Middle frontal gyrus (tissue), 1 donor: ENCODE measurements at regions not wholly inside any gene's neighbourhood (a gene's known extent, or its start where the extent isn't known, plus 50 kb on each side); places are given as distances from the start of the nearest gene placed in this dataset.

ENCODE experiments used
- DNase-seq: peaks from one replicate; pipeline ENCODE4 v3.0.0-alpha.2; 2015; ENCODE audit warnings: low spot score; ENCODE audit errors: extremely low spot score

DNA sequence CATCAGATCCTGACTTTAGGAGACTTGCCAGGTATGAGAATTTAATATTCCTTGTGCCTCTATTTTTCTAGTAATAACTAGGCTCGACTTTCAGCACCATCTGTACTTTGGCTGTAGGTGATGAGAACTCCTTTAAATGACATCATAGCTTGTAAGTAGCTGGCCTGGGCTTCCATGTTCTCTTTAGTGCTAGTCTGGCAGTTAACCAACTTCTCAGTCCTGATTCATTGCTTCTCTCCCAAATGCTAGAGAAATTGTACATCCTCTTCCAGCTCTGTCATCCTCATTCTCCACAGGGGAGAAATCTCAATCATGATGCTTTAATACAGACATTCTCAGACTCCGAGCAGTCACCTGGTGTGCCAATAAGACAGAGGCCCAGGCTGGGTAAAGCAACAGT is 143.5 kb upstream of the MOCS1 start:
- DNase-seq, result no peak

DNA sequence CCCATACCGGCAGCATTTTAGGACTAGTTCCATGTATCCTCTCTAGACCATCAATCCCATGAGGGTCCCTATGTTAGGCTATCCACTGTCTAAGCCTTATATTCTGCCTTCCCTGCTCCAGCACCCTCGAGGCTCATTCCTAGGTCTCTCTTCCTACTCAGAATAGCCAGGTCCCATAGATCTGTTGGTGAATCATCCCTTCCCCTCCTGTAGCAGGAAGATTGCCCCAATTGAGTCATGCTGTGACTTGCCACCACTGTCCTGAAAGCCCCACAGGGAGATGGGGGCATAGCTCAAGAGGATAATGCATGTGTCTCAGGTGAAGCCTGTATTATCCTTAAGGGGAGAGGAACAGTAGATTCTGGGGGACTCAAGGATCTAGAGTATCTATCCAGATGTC is 143.1 kb upstream of the MOCS1 start:
- DNase-seq, result no peak

DNA sequence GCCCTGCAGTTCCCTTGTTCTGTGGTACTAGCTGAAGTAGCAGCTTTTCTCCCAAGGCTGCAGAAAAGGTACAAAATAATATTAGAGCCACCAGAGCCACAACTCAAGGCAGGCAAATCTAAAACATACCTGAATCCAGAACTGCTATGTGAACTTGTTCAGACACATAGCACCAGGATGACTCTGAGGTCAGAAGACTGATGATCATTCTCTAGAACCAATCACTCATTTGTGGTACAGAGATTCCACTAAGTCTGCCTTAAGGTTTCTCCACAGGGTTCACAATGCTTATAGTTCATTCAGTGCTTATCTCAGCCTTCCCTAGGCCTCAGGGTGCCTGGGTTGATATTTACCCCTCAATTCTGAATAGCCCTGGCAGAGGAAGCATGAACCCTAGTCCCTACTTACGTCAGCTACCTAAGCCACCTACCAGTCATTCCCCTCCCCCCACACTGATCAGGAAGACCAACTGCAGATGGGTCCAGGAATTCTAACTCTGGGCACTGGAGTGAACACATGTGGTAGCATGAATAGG is 140.9 kb upstream of the MOCS1 start:
- DNase-seq, result no peak

DNA sequence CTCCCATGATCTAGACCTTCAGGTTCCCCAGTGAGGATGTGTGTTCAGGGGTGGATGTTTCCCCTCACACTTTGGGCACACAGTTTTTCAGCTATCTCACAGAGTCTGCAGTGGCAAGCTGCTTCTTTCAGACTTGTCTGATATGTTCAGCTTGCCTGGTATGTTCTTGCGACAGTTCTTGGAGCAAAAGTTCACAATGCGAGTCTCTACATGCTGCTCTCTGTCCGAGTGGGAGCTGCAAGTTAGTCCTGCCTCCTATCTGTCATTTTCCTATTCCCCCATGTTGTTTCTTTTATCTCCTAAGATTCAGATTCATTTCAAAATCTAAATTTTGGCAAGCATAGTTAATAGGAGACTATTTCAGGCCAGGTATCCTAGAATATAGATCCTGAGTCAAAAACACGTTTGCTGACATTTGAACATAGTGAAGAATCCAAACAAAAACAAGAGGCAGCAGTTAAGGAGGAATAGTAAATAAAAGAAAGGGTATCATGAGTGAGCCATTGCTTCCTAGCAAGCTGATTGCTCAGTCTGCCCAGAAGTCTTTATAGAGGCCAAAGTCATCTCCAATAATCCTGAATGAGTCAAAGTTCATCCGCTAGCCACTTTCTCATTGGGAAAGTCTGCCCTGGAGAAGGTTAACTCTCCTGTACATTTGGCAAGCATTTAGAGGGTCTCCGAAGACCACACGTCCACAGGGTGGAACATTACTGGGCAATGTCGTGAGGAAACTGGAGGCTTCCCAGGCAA is 140.2 kb upstream of the MOCS1 start:
- DNase-seq, result no peak

DNA sequence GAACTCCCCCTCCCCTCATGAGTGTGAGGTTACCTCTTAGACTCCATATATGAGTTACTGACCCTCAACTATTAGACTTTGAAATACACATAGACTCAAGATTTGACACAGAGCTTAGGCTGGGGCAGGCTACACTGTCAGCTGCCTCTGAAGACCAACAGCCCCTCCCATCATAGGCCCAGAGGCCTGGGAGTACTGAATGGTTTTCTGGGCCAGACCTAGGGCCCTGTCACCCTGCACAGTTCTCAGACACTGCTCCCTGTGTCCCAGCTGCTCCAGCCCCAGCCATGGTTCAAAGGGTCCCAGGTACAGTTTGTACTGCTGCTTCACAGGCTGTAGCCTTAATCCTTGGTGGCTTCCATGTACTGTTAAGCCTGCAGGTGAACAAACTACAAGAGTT is 132.1 kb upstream of the MOCS1 start:
- DNase-seq, result no peak

DNA sequence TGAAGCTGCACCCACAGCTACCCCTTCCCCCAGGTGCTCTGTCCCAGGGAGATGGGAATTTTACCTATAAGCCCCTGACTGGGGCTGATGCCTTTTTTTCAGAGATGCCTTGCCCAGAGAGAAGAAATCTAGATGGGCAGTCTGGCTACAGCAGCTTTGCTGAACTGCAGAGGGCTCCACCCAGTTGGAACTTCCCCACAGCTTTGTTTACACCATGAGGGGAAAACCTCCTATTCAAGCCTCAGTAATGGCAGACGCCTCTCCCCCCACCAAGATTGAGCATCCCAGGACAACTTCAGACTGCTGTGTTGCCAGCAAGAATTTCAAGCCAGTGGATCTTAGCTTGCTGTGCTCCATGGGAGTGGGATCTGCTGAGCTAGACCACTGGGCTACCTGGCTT is 122.6 kb upstream of the MOCS1 start:
- DNase-seq, result no peak

DNA sequence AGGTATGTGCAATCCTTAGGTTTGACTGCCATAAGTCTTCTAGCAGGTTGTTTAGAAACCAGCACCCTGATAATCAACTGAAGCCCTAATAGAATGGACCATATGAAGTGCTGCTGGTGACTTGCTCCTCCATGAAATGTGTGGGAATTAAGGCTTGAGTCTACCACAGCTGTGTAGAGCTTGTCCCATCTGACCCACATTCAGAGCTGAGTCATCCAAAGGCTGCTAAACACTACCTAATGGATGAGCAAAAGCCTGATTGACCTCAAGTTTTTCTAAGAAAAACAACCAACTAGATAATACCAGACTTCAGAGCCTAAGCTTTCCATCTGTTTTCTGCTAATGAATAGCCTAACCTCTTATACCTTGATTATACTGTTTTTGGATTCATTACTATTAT is 120.3 kb upstream of the MOCS1 start:
- no peak for DNase-seq

DNA sequence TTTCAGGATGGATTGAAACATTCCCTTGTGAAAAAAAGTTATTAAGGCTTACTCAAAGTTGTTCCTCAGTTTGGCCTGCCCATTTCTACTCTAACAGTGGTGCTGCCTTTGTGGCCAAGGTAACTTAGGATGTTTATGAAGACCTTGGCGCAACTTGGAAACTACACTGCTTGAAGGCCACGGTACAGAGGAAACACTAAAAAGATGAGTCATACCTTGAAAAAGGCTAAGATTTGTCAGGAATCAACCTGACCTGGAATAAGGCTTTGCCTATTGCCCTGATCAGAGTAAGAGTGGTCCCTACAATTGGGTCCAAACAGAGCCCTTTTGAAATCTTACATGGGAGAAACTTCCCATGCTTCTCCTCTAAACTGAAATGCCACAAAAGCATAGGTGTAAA is 119.9 kb upstream of the MOCS1 start:
- no peak for DNase-seq

DNA sequence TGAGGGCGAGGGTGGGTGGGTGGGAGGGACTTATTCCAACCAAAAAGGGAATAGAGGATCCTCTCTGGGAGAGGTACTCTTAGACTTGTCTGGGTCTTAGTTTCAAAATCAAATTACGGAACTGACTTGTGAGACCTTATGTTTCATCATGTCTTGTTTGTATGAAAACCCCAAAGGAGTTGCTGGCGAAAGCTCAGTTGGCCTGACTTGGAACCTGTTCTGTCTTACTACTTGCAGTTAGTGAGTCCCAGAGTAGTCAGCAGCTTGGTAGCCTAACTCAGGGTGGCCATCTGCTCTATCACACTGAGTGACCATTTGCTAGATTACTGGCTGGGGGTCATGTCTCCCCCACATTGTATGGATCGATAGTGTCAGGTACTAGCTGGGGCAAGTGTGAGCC is 114.9 kb upstream of the MOCS1 start:
- no peak for DNase-seq

DNA sequence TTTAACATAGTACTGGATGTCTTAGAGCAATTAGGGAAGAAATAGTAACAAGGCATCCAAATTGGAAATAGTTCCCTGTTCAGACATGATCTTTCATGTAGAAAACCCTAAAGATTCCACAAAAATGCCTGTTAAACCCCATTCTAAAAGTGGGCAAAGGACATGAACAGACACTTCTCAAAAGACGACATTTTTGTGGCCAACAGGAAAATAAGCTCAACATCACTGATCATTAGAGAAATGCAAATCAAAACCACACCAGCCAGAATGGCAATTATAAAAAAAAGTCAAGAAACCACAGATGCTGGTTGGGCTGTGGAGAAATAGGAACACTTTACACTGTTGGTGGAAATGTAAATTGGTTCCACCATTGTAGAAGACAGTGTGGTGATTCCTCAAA is 109.9 kb upstream of the MOCS1 start:
- DNase-seq, result no peak

DNA sequence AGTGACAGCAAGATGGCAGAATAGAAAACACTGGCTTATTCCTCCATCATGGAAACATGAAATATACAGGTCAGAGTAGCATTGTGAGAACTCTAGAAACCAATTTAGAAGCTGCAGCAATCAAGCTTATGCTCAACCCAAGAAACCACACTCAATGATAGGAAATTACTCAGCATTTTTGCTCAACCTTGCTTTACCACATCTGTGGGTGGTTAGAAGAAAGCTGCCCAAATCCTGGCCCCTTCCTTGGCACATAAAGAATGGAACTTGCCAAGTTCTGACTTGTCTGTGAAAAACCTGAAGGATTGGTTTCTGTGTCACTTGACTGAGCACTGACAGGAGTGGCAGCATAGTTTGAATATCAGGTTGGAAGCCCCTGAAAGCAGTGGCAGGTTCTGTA is 108.0 kb upstream of the MOCS1 start:
- DNase-seq, result no peak

DNA sequence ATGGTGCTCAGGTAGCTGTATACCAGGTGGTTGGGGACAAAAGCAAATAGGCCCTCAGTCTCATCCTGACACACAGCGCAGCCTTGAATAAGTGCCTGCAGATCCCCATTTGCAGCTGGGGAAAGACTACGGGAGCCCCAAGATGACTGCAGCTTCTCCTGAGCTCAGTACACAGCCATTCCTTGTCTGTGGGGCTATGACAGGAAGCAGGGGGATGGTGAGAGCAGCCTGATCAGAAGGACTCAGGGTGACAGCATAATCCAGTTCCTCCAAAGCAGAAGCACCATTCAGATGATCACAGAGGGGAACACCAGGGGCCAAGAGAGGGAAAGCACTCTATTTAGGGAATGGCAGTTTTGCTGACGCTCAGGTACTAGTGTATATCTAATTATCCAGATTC is 104.8 kb upstream of the MOCS1 start:
- no peak for DNase-seq

DNA sequence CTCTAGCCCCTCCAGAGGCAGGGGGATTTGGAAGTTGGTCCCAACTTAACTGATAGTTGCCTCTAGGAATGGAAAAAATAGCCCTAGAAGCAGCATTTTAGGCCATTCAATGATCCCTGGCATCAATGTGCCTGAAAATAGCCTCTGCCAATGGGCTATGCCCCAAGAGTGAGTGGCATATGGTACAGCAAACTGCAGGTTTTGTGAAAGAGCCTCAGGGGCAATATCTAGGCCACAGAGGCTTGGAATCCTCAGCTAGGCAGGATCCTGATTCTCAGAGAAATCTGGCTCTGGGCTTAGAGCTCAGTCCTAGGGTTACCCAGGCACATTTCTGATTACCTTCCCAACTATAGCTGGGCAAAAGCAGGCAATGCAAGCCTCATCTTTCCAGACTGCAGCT is 104.4 kb upstream of the MOCS1 start:
- no peak for DNase-seq

DNA sequence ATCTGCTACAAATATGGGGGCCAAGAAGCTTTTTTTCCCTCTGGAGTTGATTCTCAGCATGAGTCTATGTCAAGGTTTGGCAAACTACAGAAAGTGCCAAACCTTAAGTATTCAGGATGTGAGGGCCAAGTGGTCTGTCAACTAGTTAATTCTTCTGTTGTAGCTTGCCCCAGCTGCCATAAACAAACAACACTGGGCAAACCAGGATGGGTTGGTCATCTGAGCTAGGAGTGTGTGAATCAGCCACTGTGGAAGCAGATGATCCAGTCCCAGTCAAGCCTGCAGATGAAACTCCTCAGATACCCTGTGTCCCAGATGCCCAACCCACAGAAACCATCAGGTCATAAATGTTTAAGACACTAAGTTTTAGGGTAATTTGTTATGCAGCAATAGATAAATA is 103.0 kb upstream of the MOCS1 start:
- DNase-seq, result no peak

DNA sequence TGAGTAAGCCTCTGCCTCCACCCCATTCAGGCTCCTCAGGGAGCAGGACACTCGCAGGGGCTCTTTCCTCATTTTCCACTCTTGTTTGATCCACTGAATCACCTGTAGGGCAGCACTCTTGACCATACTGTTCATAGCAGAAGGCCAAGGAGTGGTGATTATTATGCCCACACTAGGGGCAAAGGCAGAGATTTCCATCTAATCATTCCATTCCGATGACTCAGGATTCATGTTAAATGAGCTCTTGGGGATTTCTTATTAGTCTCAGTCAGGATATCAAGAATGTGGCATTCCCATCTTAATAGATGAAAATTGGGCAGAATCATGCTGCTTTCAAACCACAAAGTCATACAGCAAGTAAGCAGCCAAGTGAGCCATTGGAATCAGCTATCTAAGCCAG is 101.9 kb upstream of the MOCS1 start:
- no peak for DNase-seq

DNA sequence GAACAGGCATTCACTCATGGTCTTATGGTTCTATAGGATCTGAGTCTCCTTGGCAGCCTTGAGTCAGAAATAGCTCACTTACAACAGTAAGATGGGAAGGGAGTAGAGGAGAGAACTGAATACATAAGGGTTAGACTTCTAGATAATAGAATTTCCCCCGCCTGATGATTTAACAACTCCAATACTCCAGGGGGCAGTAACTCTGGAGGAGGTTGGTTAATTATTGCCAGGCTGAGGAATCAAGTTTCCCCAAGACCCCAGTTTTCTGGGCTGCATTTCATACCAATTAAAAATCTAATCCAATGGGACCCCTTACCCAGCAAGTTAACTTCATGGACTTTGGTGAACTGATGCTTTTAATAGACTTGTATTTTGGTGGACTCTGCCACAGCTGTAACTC is 94.2 kb upstream of the MOCS1 start:
- no peak for DNase-seq

DNA sequence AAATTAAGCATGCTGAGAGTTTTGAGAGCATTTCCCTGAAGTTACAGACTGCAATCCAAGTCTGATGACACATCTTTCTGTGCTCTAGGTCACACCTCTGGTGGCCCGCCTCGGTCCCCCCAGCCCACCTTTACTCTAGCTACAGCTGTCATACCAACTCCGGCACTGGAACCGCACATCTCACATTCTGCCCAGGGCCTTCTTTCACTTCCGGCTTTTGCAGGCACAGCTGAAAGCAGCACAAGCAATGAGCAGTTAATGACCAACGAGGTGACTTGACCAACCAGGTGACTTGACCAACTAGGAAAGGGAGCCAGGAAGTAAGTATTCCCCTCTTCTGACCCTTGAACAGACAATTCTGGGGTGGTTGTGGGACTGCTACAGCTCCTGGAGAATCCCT is 88.6 kb upstream of the MOCS1 start:
- no peak for DNase-seq

DNA sequence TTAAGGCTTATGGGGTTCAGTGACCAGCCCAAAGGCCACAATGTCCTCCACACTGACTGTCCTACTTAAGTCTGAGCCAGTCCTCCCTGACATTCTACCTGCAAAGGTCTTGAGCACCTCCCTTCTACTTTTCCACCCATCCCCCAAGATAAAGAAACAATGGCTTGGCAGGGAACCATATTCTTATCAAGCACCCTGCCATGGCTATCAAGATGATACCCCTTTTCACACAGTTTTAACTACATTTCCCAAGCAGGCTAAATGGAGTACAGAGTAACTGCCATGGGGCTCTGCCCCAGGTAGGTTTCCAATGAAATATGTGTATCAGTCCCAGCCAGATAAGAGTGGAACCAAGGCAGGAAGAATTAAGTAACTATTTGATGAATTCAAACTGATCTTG is 85.9 kb upstream of the MOCS1 start:
- DNase-seq, result no peak

DNA sequence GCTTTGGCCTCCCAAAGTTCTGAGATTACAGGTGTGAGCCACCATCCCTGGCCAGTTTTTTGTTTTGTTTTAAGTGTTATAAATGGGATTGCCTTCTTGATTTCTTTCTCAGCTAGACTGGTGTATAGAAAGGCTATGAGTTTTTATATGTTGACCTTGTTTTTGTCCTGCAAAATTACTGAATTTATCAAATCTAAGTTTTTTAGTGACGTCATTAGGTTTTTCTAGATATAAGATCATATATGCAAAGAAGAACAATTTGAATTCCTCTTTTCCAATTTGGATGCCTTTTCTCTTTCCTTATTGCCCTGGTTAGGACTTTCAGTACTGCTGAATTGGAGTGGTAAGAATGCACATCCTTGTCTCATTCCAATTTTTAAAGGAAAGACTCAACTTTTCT is 81.3 kb upstream of the MOCS1 start:
- DNase-seq, result no peak

DNA sequence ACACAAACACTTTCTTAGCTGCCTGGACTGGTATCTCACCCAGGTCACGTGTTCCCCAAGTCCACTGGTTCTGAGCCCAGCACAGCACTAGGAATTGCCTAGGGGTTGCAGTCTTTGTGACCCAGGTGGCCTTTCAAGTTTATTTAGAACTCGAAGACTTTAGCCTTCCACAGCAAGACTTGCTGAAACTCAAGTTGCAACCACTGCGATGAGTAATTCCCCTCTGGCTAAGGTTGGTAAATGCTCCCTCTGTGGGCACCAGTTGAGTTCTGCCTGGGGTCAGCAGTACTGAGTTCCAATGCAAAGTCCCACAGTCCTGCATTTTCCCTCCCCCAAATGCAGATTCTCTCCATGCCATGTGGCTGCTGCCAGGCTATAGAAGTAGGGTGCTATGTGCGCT is 77.6 kb upstream of the MOCS1 start:
- no peak for DNase-seq

DNA sequence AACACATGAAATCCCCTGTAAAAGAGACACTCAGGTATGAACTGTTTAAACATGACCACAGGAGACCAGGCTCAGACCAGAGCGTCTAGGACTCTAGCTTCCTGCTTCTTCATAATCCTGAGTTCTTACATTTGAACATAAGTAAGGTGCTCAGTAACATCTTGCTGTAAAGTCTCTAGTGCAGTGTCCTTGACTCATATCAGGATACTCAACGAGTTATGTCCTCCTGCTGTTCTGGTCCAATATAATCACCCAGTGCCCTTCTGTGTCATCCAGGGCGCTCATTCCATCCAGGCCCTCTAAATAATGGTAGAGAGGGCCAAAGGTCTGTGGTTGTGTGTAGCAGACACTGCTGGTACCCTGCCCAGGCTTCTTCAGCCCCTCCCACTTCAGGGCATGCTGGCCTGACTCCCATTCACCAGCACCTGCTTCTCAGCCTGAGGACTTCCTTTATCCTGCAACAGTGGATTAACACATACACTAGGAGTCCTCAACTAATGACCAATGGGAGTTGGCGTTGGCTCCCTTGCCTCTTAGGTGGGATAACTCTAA is 66.8 kb upstream of the MOCS1 start:
- DNase-seq, result no peak

DNA sequence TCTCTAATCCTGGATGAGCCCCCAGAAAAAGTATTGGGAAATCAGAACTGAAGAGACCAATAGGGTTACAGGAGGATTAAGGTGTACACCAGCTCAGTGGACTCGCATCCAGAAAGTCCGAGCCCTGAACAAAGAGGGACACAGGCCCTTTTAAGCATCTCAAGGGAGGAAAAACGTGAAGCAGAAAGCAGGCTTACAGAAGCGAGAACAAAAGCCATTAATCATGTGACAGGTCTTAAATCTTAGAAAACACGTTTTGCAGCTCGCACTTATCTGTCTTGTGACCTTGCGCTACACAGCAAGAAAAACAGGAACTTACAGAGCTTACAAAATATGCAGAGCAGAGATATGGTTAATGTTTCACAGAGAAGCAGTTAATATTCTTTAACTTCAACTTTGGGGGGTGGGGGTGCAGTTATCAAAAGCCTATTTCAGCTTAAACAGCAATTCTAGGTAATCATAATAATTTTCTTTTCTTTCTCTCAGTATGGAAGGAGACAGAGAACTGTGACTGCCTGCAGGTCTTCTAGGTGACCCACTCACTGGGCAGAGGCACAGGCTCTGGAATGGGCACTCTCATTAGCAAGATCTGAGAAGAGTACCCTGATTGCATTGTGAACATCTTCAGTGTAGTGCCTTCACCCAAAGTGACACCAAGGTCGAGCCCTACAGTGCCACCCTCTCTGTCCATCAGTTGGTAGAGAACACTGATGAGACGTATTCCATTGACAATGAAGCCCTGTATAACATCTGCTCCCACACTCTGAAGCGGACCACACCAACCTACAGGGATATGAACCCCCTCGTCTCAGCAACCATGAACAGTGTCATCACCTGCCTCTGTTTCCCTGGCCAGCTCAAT is 65.0 kb upstream of the MOCS1 start:
- DNase-seq, result no peak
